Jurkat, Clone E6-1 (cell line): ENCODE measurements at regions not wholly inside any gene's neighbourhood (a gene's known extent, or its start where the extent isn't known, plus 50 kb on each side); places are given as distances from the start of the nearest gene placed in this dataset.
A peak's percentile ranks its signal among the peaks of the same experiment; 100 is the strongest.
"Not testable (repeated sequence)": the region's sequence is repeated elsewhere in the genome, so short reads cannot be mapped to it uniquely, and the experiment has no call there.

ENCODE experiments used
- DNase-seq: peaks from one replicate; pipeline ENCODE4 v3.0.0-alpha.2; 2011; ENCODE audit warnings: low read depth, low spot score
- H3K4me3 ChIP-seq: 2 replicates; pipeline ENCODE4 v1.5.1; 2011; ENCODE audit warnings: mild to moderate bottlenecking, low read length, control low read depth, moderate library complexity

GRCh38 chr3:95586754-95587153 lies 1227.6 kb upstream of the EPHA6 start:
- H3K4me3 ChIP-seq = no peak overlapping the region
- no peak for DNase-seq

- not testable (repeated sequence) for H3K4me3 ChIP-seq, DNase-seq
Observed at GRCh38 chr3:95587641-95588040, 1226.8 kb upstream of the EPHA6 start.

GRCh38 chr3:95588473-95588872 lies 1225.9 kb upstream of the EPHA6 start:
- no peak for DNase-seq
- H3K4me3 ChIP-seq = no peak overlapping the region

- H3K4me3 ChIP-seq = no peak overlapping the region
- DNase-seq = no peak
Observed at GRCh38 chr3:95595416-95596075, 1218.8 kb upstream of the EPHA6 start.

- H3K4me3 ChIP-seq = no peak overlapping the region
- DNase-seq = no peak
Observed at GRCh38 chr3:95607926-95608325, 1206.5 kb upstream of the EPHA6 start.

GRCh38 chr3:95609411-95609810 lies 1205.0 kb upstream of the EPHA6 start:
- no peak for DNase-seq
- no peak overlapping the region for H3K4me3 ChIP-seq

- no peak for DNase-seq
- H3K4me3 ChIP-seq = no peak overlapping the region
Observed at GRCh38 chr3:95612611-95613010, 1201.8 kb upstream of the EPHA6 start.

- H3K4me3 ChIP-seq = no peak overlapping the region
- DNase-seq = no peak
Observed at GRCh38 chr3:95613993-95614392, 1200.4 kb upstream of the EPHA6 start.

GRCh38 chr3:95615592-95616310 lies 1198.6 kb upstream of the EPHA6 start:
- no peak overlapping the region for H3K4me3 ChIP-seq
- DNase-seq = no peak

- no peak overlapping the region for H3K4me3 ChIP-seq
- DNase-seq = no peak
Observed at GRCh38 chr3:95626107-95626506, 1188.3 kb upstream of the EPHA6 start.

GRCh38 chr3:95627293-95627692 lies 1187.1 kb upstream of the EPHA6 start:
- DNase-seq = no peak
- H3K4me3 ChIP-seq = no peak overlapping the region

GRCh38 chr3:95627697-95628096 lies 1186.7 kb upstream of the EPHA6 start:
- DNase-seq = no peak
- H3K4me3 ChIP-seq = no peak overlapping the region

- H3K4me3 ChIP-seq = no peak overlapping the region
- DNase-seq = no peak
Observed at GRCh38 chr3:95629802-95630201, 1184.6 kb upstream of the EPHA6 start.

- no peak for DNase-seq
- no peak overlapping the region for H3K4me3 ChIP-seq
Observed at GRCh38 chr3:95645291-95645690, 1169.1 kb upstream of the EPHA6 start.

GRCh38 chr3:95654570-95655362 lies 1159.6 kb upstream of the EPHA6 start:
- no peak overlapping the region for H3K4me3 ChIP-seq
- no peak for DNase-seq

- no peak for DNase-seq
- no peak overlapping the region for H3K4me3 ChIP-seq
Observed at GRCh38 chr3:95655363-95655986, 1158.9 kb upstream of the EPHA6 start.

- no peak for DNase-seq
- H3K4me3 ChIP-seq = no peak overlapping the region
Observed at GRCh38 chr3:95670765-95671164, 1143.6 kb upstream of the EPHA6 start.

GRCh38 chr3:95673215-95673614 lies 1141.2 kb upstream of the EPHA6 start:
- DNase-seq = no peak
- H3K4me3 ChIP-seq = no peak overlapping the region

GRCh38 chr3:95705786-95706418 lies 1108.5 kb upstream of the EPHA6 start:
- peak; percentile 37 for DNase-seq
- no peak overlapping the region for H3K4me3 ChIP-seq
